GM12865 (cell line): ENCODE measurements at regions not wholly inside any gene's neighbourhood (a gene's known extent, or its start where the extent isn't known, plus 50 kb on each side); places are given as distances from the start of the nearest gene placed in this dataset.
"Not testable (repeated sequence)": the region's sequence is repeated elsewhere in the genome, so short reads cannot be mapped to it uniquely, and the experiment has no call there.

Experiments used
- DNase-seq: peaks from one replicate; pipeline ENCODE4 v3.0.0; 2010; ENCODE audit warnings: low read depth
- H3K4me3 ChIP-seq: 2 replicates; pipeline ENCODE4 v1.5.1; 2011; ENCODE audit warnings: mild to moderate bottlenecking, low read depth, low read length, control low read depth
- CTCF ChIP-seq: IDR thresholded peaks from 2 replicates; pipeline ENCODE4 v1.5.1; 2011; ENCODE audit warnings: low read length, control low read depth, low read depth, inconsistent platforms; ENCODE audit not compliant: insufficient read depth; ENCODE audit errors: missing control alignments

GRCh38 chr10:22158426-22158825, 59.4 kb downstream of the EBLN1 start:
- no peak for TF ChIP-seq CTCF
- H3K4me3 ChIP-seq = no peak overlapping the region
- DNase-seq = no peak

GRCh38 chr10:22156750-22157149, 61.1 kb downstream of the EBLN1 start:
- no peak for TF ChIP-seq CTCF
- no peak for DNase-seq
- H3K4me3 ChIP-seq = no peak overlapping the region

- H3K4me3 ChIP-seq = no peak overlapping the region
- no peak for TF ChIP-seq CTCF
- no peak for DNase-seq
Observed at GRCh38 chr10:22152403-22152802, 65.4 kb downstream of the EBLN1 start.

- no peak for DNase-seq
- no peak overlapping the region for H3K4me3 ChIP-seq
- TF ChIP-seq CTCF = no peak
Observed at GRCh38 chr10:22150842-22151241, 67.0 kb downstream of the EBLN1 start.

- no peak for TF ChIP-seq CTCF
- DNase-seq = no peak
- H3K4me3 ChIP-seq = no peak overlapping the region
Observed at GRCh38 chr10:22148961-22149360, 68.9 kb downstream of the EBLN1 start.

GRCh38 chr10:22145873-22146272, 71.9 kb downstream of the EBLN1 start:
- not testable (repeated sequence) for H3K4me3 ChIP-seq, DNase-seq

- DNase-seq = no peak
- TF ChIP-seq CTCF = no peak
- no peak overlapping the region for H3K4me3 ChIP-seq
Observed at GRCh38 chr10:22137542-22137941, 80.3 kb downstream of the EBLN1 start.

- TF ChIP-seq CTCF = no peak
- no peak overlapping the region for H3K4me3 ChIP-seq
- no peak for DNase-seq
Observed at GRCh38 chr10:22135591-22135990, 82.2 kb downstream of the EBLN1 start.
